NCI-H146 treated with DMSO at 0.1 percent for 48 hours (cell line): ENCODE measurements at regions not wholly inside any gene's neighbourhood (a gene's known extent, or its start where the extent isn't known, plus 50 kb on each side); places are given as distances from the start of the nearest gene placed in this dataset.
"Not testable (repeated sequence)": the region's sequence is repeated elsewhere in the genome, so short reads cannot be mapped to it uniquely, and the experiment has no call there.

Experiments
- DNase-seq: peaks from one replicate; lab custom pipeline; 2025; ENCODE audit not compliant: unreplicated experiment; lab: John Stamatoyannopoulos, UW

DNA sequence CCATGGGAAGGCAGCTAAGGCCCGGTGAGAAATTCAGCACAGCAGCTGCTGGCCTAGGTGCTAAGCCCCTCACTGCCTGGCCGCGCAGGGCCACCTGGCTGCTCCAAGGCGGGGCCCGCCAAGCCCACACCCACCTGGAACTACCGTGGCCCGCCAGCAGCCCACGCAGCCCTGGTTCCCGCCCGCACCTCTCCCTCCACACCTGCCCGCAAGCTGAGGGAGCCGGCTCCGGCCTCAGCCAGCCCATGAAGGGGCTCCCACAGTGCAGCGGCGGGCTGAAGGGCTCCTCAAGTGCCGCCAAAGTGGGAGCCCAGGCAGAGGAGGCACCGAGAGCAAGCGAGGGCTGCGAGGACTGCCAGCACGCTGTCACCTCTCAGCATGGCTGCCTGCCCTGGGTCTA is 146.9 kb upstream of the APOOL start:
- DNase-seq = not testable (repeated sequence)

GRCh38 chrX:84858771-84859170 is 144.9 kb upstream of the APOOL start:
- not testable (repeated sequence) for DNase-seq

GRCh38 chrX:84865113-84865512 is 138.6 kb upstream of the APOOL start:
- DNase-seq = no peak

- DNase-seq = not testable (repeated sequence)
Observed at GRCh38 chrX:84870281-84870680, 133.4 kb upstream of the APOOL start.

DNA sequence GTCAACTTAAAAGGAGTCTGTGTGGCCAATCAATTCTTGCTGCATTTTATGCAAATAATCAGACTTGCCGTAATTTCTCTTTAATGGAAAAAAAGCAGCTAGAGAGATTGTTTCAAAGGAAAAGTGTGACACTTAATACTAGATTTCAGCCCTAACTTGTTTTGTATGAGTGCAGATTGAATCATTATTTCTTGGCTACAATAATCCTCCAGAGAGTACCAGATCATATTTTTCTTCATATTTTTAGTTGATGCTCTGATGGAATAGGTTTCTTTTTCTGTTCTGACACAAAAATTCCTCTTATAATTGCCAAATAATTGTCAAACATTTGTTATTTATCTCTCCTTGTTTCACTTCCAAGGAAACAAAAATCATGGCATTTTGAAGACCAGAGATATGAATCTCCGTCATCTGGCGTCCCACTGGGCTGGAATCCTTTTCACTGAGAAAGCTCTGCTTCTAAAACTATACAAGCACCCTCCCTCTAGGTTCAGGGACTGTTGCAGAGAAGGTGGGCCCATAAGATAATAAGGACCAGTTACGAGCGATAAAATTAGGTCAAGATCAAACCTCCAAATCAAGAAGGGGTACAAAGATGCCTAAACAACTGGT is 131.4 kb upstream of the APOOL start:
- not testable (repeated sequence) for DNase-seq

- DNase-seq = no peak
Observed at GRCh38 chrX:84873176-84873575, 130.5 kb upstream of the APOOL start.

GRCh38 chrX:84876876-84877275 is 126.8 kb upstream of the APOOL start:
- no peak for DNase-seq

- no peak for DNase-seq
Observed at GRCh38 chrX:84893897-84894296, 109.8 kb upstream of the APOOL start.

- peak; percentile 2 for DNase-seq
Observed at GRCh38 chrX:84907324-84907968, 96.2 kb upstream of the APOOL start.

DNA sequence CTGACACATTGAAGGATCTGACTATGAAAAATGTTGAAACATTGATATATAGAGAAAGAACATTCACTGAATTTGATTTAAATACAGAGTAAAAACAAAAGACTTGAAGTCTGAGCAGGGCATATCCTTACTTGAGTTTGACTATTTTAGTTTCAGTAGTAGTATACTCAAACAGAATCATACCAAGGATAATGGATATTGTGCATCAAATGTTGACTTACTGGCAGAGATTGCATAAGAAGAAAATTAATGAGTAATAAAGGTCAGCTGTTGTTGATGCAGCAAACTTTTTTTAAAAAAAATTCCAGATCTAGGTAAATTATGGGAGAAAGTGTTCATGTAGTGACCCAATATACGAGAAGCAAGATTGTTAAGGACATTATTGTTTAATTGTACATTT is 94.5 kb upstream of the APOOL start:
- DNase-seq = no peak

DNA sequence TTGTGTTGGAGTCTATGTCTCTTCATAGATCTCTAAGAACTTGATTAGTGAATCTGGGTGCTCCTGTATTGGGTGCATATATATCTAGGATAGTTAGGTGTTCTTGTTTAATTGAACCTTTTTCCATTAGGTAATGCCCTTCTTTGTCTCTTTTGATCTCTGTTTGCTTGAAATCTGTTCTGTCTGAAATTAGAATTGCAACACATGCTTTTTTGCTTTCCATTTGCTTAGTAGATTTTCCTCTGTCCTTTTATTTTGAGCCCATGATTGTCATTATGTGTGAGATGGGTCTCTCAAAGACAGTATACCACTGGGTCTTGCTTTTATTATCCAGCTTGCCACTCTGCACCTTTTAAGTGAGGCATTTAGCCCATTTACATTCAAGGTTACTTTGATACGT is 79.1 kb upstream of the APOOL start:
- no peak for DNase-seq

GRCh38 chrX:84932814-84933213 is 70.9 kb upstream of the APOOL start:
- no peak for DNase-seq

GRCh38 chrX:84933956-84934556 is 69.6 kb upstream of the APOOL start:
- DNase-seq = no peak
